Osteocyte (in vitro differentiated cells): ENCODE measurements at regions not wholly inside any gene's neighbourhood (a gene's known extent, or its start where the extent isn't known, plus 50 kb on each side); places are given as distances from the start of the nearest gene placed in this dataset.

ENCODE experiments used
- DNase-seq: peaks from one replicate; pipeline ENCODE4 v3.0.0; 2021; ENCODE audit warnings: mixed read lengths; ENCODE audit not compliant: unreplicated experiment; ENCODE audit errors: extremely low spot score
- H3K27ac Mint-ChIP-seq: one replicate; pipeline ENCODE4 v1.8.0; 2021; ENCODE audit warnings: mild to moderate bottlenecking, mixed read lengths; ENCODE audit not compliant: unreplicated experiment
- H3K27me3 Mint-ChIP-seq: one replicate; pipeline ENCODE4 v1.8.0; 2021; ENCODE audit warnings: mixed read lengths; ENCODE audit not compliant: unreplicated experiment
- H3K36me3 Mint-ChIP-seq: one replicate; pipeline ENCODE4 v1.8.0; 2021; ENCODE audit warnings: mixed read lengths; ENCODE audit not compliant: unreplicated experiment
- H3K4me1 Mint-ChIP-seq: one replicate; pipeline ENCODE4 v1.8.0; 2021; ENCODE audit warnings: mixed read lengths; ENCODE audit not compliant: unreplicated experiment
- H3K4me3 Mint-ChIP-seq: one replicate; pipeline ENCODE4 v1.8.0; 2021; ENCODE audit warnings: mild to moderate bottlenecking, moderate library complexity, mixed read lengths; ENCODE audit not compliant: unreplicated experiment
- H3K9me3 Mint-ChIP-seq: one replicate; pipeline ENCODE4 v1.8.0; 2021; ENCODE audit warnings: mixed read lengths; ENCODE audit not compliant: unreplicated experiment
- TF ChIP-seq, protein P1 (sequence below): fragments of 200-600 bp; sonication (generic); IDR thresholded peaks from 2 replicates; pipeline ENCODE4 v1.5.0; 2021; ENCODE audit warnings: antibody characterized with exemption, mild to moderate bottlenecking, moderate library complexity

- TF ChIP-seq, protein P1, sequence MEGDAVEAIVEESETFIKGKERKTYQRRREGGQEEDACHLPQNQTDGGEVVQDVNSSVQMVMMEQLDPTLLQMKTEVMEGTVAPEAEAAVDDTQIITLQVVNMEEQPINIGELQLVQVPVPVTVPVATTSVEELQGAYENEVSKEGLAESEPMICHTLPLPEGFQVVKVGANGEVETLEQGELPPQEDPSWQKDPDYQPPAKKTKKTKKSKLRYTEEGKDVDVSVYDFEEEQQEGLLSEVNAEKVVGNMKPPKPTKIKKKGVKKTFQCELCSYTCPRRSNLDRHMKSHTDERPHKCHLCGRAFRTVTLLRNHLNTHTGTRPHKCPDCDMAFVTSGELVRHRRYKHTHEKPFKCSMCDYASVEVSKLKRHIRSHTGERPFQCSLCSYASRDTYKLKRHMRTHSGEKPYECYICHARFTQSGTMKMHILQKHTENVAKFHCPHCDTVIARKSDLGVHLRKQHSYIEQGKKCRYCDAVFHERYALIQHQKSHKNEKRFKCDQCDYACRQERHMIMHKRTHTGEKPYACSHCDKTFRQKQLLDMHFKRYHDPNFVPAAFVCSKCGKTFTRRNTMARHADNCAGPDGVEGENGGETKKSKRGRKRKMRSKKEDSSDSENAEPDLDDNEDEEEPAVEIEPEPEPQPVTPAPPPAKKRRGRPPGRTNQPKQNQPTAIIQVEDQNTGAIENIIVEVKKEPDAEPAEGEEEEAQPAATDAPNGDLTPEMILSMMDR: no peak
- peaks cover 19% of the 10 kb centered on the region for H3K27me3 Mint-ChIP-seq
- H3K4me1 Mint-ChIP-seq: no peaks in the 10 kb centered on the region
- H3K36me3 Mint-ChIP-seq: no peaks in the 10 kb centered on the region
- H3K9me3 Mint-ChIP-seq: no peaks in the 10 kb centered on the region
- DNase-seq: no peak
- H3K4me3 Mint-ChIP-seq: no peak overlapping the region
- no peak overlapping the region for H3K27ac Mint-ChIP-seq
Observed at GRCh38 chr10:64529003-64529350, 1007.8 kb downstream of the REEP3 start.

DNA sequence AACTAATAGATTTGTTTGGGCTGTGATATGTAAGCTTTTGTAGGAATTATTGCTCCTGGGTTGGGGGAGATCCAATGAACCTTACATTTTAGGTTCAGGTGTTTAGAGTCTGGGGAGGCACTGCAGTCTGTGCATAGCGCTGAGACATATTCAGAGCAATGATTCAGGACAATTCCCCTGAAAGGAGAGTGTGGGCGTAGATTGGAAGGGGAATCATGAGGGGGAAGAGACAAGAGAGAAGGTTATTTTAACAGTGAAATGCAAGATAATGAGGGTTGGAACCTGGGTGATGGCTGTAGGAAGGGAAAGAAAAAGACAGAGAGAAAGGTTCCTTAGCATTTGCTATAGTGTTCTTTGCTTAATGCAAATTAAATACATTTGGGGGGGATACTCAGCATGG, 1013.4 kb downstream of the REEP3 start:
- H3K4me3 Mint-ChIP-seq: no peak overlapping the region
- H3K27me3 Mint-ChIP-seq: peaks cover 12% of the 10 kb centered on the region
- H3K4me1 Mint-ChIP-seq: no peaks in the 10 kb centered on the region
- no peak overlapping the region for H3K27ac Mint-ChIP-seq
- no peak for DNase-seq
- TF ChIP-seq, protein P1: no peak
- H3K36me3 Mint-ChIP-seq: no peaks in the 10 kb centered on the region
- no peaks in the 10 kb centered on the region for H3K9me3 Mint-ChIP-seq

DNA sequence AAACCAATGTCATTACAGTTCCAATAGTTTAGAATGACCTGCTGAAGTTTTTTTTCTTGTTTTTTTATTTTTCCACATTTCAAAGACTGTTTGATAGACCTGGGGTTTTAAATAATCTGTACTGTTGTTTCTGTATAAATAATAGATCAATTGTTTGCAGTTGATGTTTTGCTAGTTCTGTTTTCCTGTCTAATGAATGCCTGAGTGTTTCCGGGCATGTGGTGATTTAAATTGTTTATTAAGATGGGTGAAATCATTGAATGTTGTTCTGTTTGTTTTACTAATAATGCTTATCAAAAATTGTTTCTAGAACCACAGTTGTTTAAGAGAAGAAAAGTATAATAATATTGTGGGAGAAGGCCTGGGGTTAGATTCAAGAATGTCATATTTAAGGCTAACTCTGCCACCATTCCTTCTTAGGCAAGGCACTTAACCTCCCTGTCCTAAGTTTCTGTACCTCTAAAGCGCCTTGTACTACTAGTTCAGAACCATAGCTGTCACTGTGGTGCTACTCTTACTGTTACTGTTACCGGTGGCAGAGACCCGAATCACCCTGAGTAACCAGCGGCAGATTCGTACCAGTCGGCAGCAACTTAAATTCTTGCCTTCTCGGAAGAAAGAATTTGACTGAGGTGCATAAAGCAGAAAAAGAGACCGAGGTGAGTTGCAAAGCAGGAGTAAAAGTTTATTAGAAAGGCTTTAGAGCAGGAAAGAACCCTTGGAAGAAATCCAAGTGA, 1014.1 kb downstream of the REEP3 start:
- Mint-ChIP-seq H3K27me3 (peaks cover 11% of the 10 kb centered on the region), H3K36me3 (no peaks in the 10 kb centered on the region), H3K4me3 (no peak overlapping the region), H3K27ac (no peak overlapping the region), H3K9me3 (no peaks in the 10 kb centered on the region), H3K4me1 (no peaks in the 10 kb centered on the region)
- no peak for DNase-seq
- TF ChIP-seq, protein P1: no peak

GRCh38 chr10:64537112-64537511, 1015.9 kb downstream of the REEP3 start:
- no peaks in the 10 kb centered on the region for H3K9me3 Mint-ChIP-seq
- no peaks in the 10 kb centered on the region for H3K36me3 Mint-ChIP-seq
- DNase-seq: no peak
- H3K4me1 Mint-ChIP-seq: no peaks in the 10 kb centered on the region
- peaks cover 2% of the 10 kb centered on the region for H3K27me3 Mint-ChIP-seq
- H3K4me3 Mint-ChIP-seq: no peak overlapping the region
- no peak overlapping the region for H3K27ac Mint-ChIP-seq
- TF ChIP-seq, protein P1: no peak

GRCh38 chr10:64537928-64538327, 1016.7 kb downstream of the REEP3 start:
- TF ChIP-seq, protein P1: no peak
- no peak overlapping the region for H3K27ac Mint-ChIP-seq
- no peaks in the 10 kb centered on the region for H3K36me3 Mint-ChIP-seq
- H3K4me3 Mint-ChIP-seq: no peak overlapping the region
- DNase-seq: no peak
- H3K27me3 Mint-ChIP-seq: peaks cover 2% of the 10 kb centered on the region
- no peaks in the 10 kb centered on the region for H3K4me1 Mint-ChIP-seq
- no peaks in the 10 kb centered on the region for H3K9me3 Mint-ChIP-seq
